A549 (cell line): ENCODE measurements at regions not wholly inside any gene's neighbourhood (a gene's known extent, or its start where the extent isn't known, plus 50 kb on each side); places are given as distances from the start of the nearest gene placed in this dataset.

ENCODE experiments used
- CTCF ChIP-seq: fragments of >200 bp; sonication (Bioruptor Twin); formaldehyde crosslinking; IDR thresholded peaks from 3 replicates; pipeline ENCODE4 v1.5.1; 2016
- EP300 ChIP-seq, 2 experiments: fragments of >200 bp; sonication (Bioruptor Twin); formaldehyde crosslinking; IDR thresholded peaks; 2 replicates in 1 of 2; 3 replicates in 1 of 2; pipeline ENCODE4 v1.6.1; 2016 to 2017
- HOXB5 ChIP-seq: fragments of 250-450 bp; sonication (Bioruptor Pico); IDR thresholded peaks from 2 replicates; pipeline ENCODE4 v1.5.0; 2020; ENCODE audit warnings: mild to moderate bottlenecking, moderate library complexity
- JUN ChIP-seq, 2 experiments: fragments of >200 bp; sonication (Bioruptor Twin); formaldehyde crosslinking; IDR thresholded peaks; 2 replicates in 1 of 2; 3 replicates in 1 of 2; pipeline ENCODE4 v1.6.1; 2016 to 2017
- KDM5A ChIP-seq: fragments of 200-600 bp; sonication (generic); IDR thresholded peaks from 2 replicates; pipeline ENCODE4 v1.6.1; 2016; ENCODE audit warnings: antibody characterized with exemption, mild to moderate bottlenecking
- MAFK ChIP-seq: fragments of 450-650 bp; IDR thresholded peaks from 2 replicates; pipeline ENCODE4 v1.6.1; 2014; ENCODE audit not compliant: partially characterized antibody
- PHF8 ChIP-seq: fragments of 200-600 bp; sonication (generic); IDR thresholded peaks from 2 replicates; pipeline ENCODE4 v1.6.1; 2016; ENCODE audit warnings: low read depth, mild to moderate bottlenecking, antibody characterized with exemption, moderate library complexity, borderline replicate concordance
- POLR2A ChIP-seq: IDR thresholded peaks from 2 replicates; pipeline ENCODE4 v1.6.1; 2012; ENCODE audit warnings: mild to moderate bottlenecking, low read length
- RAD21 ChIP-seq, 2 experiments: fragments of >200 bp in 1 of 2; sonication (Bioruptor Twin) in 1 of 2; formaldehyde crosslinking in 1 of 2; IDR thresholded peaks in 1 of 2; conservative IDR thresholded peaks in 1 of 2; 2 replicates in 1 of 2; 3 replicates in 1 of 2; pipeline ENCODE4 v1.6.1; 2012 to 2018; ENCODE audit warnings: inconsistent platforms in 1 of 2
- REST ChIP-seq: fragments of 200-600 bp; sonication (generic); IDR thresholded peaks from 2 replicates; pipeline ENCODE4 v1.6.1; 2016; ENCODE audit warnings: antibody characterized with exemption, mild to moderate bottlenecking, moderate library complexity
- RFX5 ChIP-seq: fragments of 450-650 bp; IDR thresholded peaks from 2 replicates; pipeline ENCODE4 v1.7.1; 2014; ENCODE audit warnings: antibody characterized with exemption, mild to moderate bottlenecking, moderate library complexity
- TF ChIP-seq, protein P1 (sequence below): IDR thresholded peaks from 2 replicates; pipeline ENCODE4 v1.6.1; 2012
- TF ChIP-seq, protein P2 (sequence below): fragments of >200 bp; sonication (Bioruptor Twin); formaldehyde crosslinking; IDR thresholded peaks from 3 replicates; pipeline ENCODE4 v1.6.1; 2016

- TF ChIP-seq KDM5A (no peak), CTCF (no peak), EP300 (IDR thresholded peaks at IDR 0.05) (no peak), JUN (IDR thresholded peaks at IDR 0.05) (no peak), PHF8 (no peak), RFX5 (no peak), POLR2A (no peak), RAD21 (conservative IDR thresholded peaks at IDR 0.05 in 1 of 2, IDR thresholded peaks at IDR 0.05 in 1 of 2) (no peak), REST (no peak), HOXB5 (CRISPR knock-in tag) (no peak), MAFK (no peak)
- TF ChIP-seq, protein P1, sequence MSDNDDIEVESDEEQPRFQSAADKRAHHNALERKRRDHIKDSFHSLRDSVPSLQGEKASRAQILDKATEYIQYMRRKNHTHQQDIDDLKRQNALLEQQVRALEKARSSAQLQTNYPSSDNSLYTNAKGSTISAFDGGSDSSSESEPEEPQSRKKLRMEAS: no peak
- TF ChIP-seq, protein P2, sequence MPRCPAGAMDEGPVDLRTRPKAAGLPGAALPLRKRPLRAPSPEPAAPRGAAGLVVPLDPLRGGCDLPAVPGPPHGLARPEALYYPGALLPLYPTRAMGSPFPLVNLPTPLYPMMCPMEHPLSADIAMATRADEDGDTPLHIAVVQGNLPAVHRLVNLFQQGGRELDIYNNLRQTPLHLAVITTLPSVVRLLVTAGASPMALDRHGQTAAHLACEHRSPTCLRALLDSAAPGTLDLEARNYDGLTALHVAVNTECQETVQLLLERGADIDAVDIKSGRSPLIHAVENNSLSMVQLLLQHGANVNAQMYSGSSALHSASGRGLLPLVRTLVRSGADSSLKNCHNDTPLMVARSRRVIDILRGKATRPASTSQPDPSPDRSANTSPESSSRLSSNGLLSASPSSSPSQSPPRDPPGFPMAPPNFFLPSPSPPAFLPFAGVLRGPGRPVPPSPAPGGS: no peak
Observed at GRCh38 chr19:33928458-33928950, 131.8 kb downstream of the KCTD15 start.
